Glutamatergic neuron (in vitro differentiated cells): ENCODE measurements at regions not wholly inside any gene's neighbourhood (a gene's known extent, or its start where the extent isn't known, plus 50 kb on each side); places are given as distances from the start of the nearest gene placed in this dataset.

ENCODE experiments used
- DNase-seq: peaks from one replicate; pipeline ENCODE4 v3.0.0; 2022
- H3K27ac Mint-ChIP-seq: one replicate; pipeline ENCODE4 v1.8.0; 2020; ENCODE audit warnings: mild to moderate bottlenecking, mixed read lengths, inconsistent platforms; ENCODE audit not compliant: unreplicated experiment
- H3K27me3 Mint-ChIP-seq: one replicate; pipeline ENCODE4 v1.8.0; 2020; ENCODE audit warnings: mild to moderate bottlenecking, moderate library complexity, mixed read lengths, inconsistent platforms; ENCODE audit not compliant: unreplicated experiment
- H3K36me3 Mint-ChIP-seq: one replicate; pipeline ENCODE4 v1.8.0; 2020; ENCODE audit warnings: mild to moderate bottlenecking, mixed read lengths, inconsistent platforms; ENCODE audit not compliant: unreplicated experiment
- H3K4me1 Mint-ChIP-seq: one replicate; pipeline ENCODE4 v1.8.0; 2020; ENCODE audit warnings: mild to moderate bottlenecking, low read depth, mixed read lengths, inconsistent platforms; ENCODE audit not compliant: unreplicated experiment
- H3K4me3 Mint-ChIP-seq: one replicate; pipeline ENCODE4 v1.8.0; 2020; ENCODE audit warnings: mild to moderate bottlenecking, mixed read lengths, inconsistent platforms; ENCODE audit not compliant: unreplicated experiment
- H3K9me3 Mint-ChIP-seq: one replicate; pipeline ENCODE4 v1.8.0; 2020; ENCODE audit warnings: mild to moderate bottlenecking, moderate library complexity, mixed read lengths, inconsistent platforms; ENCODE audit not compliant: unreplicated experiment
- TF ChIP-seq, protein P1 (sequence below): fragments of 200-600 bp; sonication (generic); IDR thresholded peaks from one replicate; pipeline ENCODE4 v1.5.0; 2021; ENCODE audit not compliant: partially characterized antibody, unreplicated experiment

DNA sequence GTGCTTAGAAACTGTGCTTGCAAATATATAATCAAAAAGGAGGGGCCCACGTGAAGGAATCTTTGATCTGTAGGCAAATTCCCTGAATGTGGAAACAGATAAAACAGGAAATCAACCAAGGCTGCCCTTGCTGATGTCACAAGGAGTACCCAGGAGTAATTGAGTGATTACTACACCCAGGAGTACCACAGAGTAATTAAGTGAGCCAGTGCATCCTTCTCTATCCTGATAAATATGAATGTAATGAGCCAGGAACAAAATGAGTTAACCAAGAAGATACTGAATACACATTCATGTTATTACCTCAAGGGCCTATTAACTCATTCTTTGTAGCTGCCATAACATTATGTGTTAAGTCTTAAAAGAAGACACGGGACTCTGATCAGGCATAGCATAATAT lies 87.3 kb upstream of the POU1F1 start:
- TF ChIP-seq, protein P1, sequence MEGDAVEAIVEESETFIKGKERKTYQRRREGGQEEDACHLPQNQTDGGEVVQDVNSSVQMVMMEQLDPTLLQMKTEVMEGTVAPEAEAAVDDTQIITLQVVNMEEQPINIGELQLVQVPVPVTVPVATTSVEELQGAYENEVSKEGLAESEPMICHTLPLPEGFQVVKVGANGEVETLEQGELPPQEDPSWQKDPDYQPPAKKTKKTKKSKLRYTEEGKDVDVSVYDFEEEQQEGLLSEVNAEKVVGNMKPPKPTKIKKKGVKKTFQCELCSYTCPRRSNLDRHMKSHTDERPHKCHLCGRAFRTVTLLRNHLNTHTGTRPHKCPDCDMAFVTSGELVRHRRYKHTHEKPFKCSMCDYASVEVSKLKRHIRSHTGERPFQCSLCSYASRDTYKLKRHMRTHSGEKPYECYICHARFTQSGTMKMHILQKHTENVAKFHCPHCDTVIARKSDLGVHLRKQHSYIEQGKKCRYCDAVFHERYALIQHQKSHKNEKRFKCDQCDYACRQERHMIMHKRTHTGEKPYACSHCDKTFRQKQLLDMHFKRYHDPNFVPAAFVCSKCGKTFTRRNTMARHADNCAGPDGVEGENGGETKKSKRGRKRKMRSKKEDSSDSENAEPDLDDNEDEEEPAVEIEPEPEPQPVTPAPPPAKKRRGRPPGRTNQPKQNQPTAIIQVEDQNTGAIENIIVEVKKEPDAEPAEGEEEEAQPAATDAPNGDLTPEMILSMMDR: no peak
- H3K27me3 Mint-ChIP-seq: no peaks in the 10 kb centered on the region
- H3K4me1 Mint-ChIP-seq: no peaks in the 10 kb centered on the region
- H3K36me3 Mint-ChIP-seq: no peaks in the 10 kb centered on the region
- no peaks in the 10 kb centered on the region for H3K9me3 Mint-ChIP-seq
- no peak overlapping the region for H3K27ac Mint-ChIP-seq
- no peak overlapping the region for H3K4me3 Mint-ChIP-seq
- no peak for DNase-seq

- TF ChIP-seq, protein P1: no peak
- Mint-ChIP-seq H3K27ac (no peak overlapping the region), H3K9me3 (no peaks in the 10 kb centered on the region), H3K4me3 (no peak overlapping the region), H3K36me3 (no peaks in the 10 kb centered on the region), H3K4me1 (no peaks in the 10 kb centered on the region), H3K27me3 (no peaks in the 10 kb centered on the region)
- DNase-seq: no peak
Observed at GRCh38 chr3:87361956-87362355, 85.6 kb upstream of the POU1F1 start.

DNA sequence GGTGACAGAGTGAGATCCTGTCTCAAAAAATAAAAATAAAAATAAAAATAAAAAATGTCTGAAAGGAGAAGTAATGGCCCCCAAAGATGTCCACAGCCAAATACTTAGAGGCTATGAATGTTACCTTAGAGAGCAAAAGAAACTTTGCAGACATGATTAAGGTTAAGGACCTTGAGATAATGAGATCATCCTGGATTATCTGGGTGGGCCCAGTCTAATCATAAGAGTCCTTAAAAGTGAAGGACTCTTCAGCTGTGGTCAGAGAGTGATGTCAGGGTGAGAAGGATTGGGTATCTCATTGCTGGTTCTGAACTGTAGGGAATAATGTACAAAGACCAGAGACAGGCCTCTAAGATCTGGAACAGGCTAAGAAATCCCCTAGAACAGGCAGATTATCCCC lies 84.9 kb upstream of the POU1F1 start:
- Mint-ChIP-seq H3K27me3 (no peaks in the 10 kb centered on the region), H3K9me3 (no peaks in the 10 kb centered on the region), H3K4me3 (no peak overlapping the region), H3K4me1 (no peaks in the 10 kb centered on the region), H3K36me3 (no peaks in the 10 kb centered on the region), H3K27ac (no peak overlapping the region)
- no peak for DNase-seq
- TF ChIP-seq, protein P1: no peak

DNA sequence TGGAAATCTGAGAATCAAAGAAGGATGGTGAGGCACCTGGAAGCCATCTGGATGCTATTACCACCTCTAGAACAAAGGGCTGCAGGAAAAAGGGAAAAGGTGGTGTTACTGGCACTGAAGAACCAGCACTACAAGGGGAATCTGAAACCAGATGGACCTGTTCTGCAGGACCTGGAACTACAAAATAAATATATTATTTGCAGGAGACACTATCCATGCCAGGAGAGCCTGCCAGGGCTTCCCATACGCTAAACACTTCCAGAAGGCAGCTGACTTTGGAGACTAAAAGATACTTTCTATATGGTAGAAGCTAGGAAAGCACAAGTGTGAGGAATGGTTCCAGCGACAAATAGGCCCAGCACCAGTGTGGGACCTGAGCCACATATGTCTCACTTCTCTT lies 83.4 kb upstream of the POU1F1 start:
- Mint-ChIP-seq H3K27me3 (no peaks in the 10 kb centered on the region), H3K4me1 (no peaks in the 10 kb centered on the region), H3K4me3 (no peak overlapping the region), H3K36me3 (no peaks in the 10 kb centered on the region), H3K27ac (no peak overlapping the region), H3K9me3 (no peaks in the 10 kb centered on the region)
- TF ChIP-seq, protein P1: no peak
- no peak for DNase-seq

- Mint-ChIP-seq H3K4me3 (no peak overlapping the region), H3K36me3 (no peaks in the 10 kb centered on the region), H3K27me3 (no peaks in the 10 kb centered on the region), H3K27ac (no peak overlapping the region), H3K9me3 (no peaks in the 10 kb centered on the region), H3K4me1 (no peaks in the 10 kb centered on the region)
- no peak for DNase-seq
- TF ChIP-seq, protein P1: no peak
Observed at GRCh38 chr3:87359025-87359424, 82.6 kb upstream of the POU1F1 start.
